GM12875 (cell line): ENCODE measurements at regions not wholly inside any gene's neighbourhood (a gene's known extent, or its start where the extent isn't known, plus 50 kb on each side); places are given as distances from the start of the nearest gene placed in this dataset.

Experiments
- H3K4me3 ChIP-seq: one replicate; pipeline ENCODE4 v1.5.1; 2011; ENCODE audit warnings: low read depth, low read length, control low read depth
- TF ChIP-seq, protein P1 (sequence below): IDR thresholded peaks from 2 replicates; pipeline ENCODE4 v1.5.1; 2011; ENCODE audit warnings: low read depth, mild to moderate bottlenecking, control low read depth, inconsistent platforms, low read length, moderate library complexity, borderline replicate concordance; ENCODE audit not compliant: insufficient read depth

DNA sequence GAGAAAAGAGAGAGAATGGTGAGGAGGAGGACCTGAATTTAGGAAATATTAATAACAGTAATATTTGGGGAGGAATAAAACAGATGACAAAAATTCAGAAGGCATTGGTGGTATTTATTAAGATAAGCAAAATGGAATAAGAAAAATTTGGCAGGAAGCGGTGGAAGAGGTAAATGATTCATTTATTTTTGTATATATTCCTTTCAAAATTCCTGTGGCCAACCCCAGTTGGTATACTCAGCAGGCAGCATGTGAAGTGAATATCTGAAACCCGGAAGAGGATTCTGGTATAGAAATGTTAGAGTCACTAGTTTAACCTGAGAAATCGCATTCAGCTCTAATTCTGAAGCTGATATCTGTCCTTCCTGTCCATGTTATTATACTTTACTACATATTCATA is 792.0 kb downstream of the KCNJ2 start:
- TF ChIP-seq, protein P1, sequence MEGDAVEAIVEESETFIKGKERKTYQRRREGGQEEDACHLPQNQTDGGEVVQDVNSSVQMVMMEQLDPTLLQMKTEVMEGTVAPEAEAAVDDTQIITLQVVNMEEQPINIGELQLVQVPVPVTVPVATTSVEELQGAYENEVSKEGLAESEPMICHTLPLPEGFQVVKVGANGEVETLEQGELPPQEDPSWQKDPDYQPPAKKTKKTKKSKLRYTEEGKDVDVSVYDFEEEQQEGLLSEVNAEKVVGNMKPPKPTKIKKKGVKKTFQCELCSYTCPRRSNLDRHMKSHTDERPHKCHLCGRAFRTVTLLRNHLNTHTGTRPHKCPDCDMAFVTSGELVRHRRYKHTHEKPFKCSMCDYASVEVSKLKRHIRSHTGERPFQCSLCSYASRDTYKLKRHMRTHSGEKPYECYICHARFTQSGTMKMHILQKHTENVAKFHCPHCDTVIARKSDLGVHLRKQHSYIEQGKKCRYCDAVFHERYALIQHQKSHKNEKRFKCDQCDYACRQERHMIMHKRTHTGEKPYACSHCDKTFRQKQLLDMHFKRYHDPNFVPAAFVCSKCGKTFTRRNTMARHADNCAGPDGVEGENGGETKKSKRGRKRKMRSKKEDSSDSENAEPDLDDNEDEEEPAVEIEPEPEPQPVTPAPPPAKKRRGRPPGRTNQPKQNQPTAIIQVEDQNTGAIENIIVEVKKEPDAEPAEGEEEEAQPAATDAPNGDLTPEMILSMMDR = no peak

DNA sequence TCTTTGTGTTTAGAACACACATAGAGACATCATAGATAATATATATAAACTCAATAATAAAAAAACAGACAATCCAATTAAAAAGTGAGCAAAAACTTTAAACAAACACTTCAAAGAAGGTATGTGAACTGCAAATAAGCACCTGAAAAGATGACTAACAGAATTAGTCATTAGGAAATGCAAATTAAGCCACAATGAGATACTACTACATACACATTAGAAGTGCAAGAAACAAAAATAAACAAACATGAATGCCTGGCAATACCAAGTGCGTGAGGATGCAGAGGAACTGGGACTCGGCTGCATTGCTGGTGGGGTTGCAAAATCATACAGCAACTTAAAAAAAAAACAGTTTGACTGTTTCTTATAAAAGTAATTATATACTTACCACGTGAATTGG is 799.0 kb downstream of the KCNJ2 start:
- no peak overlapping the region for H3K4me3 ChIP-seq
- TF ChIP-seq, protein P1 = no peak

More for the DNA sequence above, 792.0 kb downstream of the KCNJ2 start:
- no peak overlapping the region for H3K4me3 ChIP-seq

DNA sequence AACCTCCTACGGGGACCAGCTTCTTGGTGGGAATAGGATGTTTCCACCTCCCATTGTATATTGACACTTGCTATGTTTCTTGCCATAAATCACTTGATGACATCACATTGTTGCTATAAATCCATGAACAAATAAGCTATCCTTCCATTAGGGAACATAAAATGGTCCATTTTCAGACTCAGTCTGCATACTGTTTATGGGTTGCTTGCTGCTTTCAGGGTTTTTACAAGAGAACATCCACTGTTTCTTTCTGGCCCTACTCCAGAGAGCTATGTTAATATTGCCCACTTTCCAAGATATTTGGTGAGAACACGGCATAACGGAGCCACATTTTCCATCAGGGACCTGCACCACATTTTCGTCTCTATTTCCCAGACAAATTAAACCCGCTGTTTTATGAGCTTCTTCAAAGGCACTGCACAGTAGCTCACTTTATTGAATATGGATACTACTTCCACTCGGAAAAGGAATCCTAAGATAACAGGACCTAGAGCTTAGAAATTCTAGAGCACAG is 800.2 kb downstream of the KCNJ2 start:
- H3K4me3 ChIP-seq = no peak overlapping the region
- TF ChIP-seq, protein P1 = no peak

DNA sequence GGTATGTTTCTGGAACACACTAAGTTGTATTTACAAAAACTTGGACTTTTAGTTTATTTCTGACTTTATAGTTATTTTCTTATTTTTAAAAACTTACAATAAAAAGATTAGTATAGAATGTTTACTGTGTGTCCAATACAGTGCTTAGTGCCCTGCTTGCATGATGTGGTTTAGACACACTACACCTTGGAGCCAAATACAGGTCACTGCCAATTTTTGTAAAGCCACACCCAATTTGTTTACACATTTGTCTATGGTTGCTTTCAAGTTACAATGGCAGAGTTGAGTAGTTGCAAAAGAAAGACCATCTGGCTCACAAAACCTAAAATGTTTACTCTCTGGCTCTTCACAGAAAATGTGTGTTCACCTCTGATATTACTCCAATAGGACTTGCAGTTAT is 807.1 kb downstream of the KCNJ2 start:
- H3K4me3 ChIP-seq = no peak overlapping the region
- TF ChIP-seq, protein P1 = no peak

DNA sequence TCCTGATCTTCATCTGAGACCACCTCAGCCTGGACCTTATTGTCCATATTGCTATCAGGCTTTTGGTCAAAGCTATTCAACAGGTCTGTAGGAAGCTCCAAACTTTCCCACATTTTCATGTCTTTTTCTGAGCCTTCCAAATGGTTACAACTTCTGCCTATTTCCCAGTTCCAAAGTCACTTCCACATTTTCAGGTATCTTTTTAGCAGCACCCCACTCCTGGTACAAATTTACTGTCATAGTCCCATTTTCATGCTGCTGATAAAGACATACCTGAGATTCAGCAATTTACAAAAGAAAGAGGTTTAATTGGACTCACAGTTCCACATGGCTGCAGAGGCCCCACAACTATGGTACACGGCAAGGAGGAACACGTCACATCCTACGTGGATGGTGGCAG is 815.5 kb downstream of the KCNJ2 start:
- TF ChIP-seq, protein P1 = no peak
- no peak overlapping the region for H3K4me3 ChIP-seq

DNA sequence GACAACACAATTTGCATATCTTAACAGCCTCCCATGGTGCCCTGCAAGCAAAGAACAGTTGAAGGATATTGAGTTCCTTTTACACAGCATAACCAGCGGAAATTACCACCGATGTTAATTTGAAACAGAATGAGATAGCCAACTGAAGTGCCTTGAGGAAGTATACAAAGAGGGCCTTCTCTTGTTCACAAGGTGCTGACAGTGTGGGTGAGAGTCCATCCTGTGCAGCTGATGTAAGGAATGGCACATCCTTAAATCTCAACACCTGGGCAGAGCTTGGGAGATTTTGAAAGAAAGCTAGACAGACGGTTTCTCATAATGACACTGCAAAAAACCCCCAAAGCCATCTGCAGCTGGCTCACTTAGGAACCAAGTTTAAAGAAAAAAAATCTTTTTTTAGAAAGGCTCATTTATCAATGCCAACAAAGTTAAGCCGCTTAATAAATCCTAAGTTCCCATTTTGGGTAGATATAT is 818.6 kb downstream of the KCNJ2 start:
- TF ChIP-seq, protein P1 = no peak
- H3K4me3 ChIP-seq = no peak overlapping the region

DNA sequence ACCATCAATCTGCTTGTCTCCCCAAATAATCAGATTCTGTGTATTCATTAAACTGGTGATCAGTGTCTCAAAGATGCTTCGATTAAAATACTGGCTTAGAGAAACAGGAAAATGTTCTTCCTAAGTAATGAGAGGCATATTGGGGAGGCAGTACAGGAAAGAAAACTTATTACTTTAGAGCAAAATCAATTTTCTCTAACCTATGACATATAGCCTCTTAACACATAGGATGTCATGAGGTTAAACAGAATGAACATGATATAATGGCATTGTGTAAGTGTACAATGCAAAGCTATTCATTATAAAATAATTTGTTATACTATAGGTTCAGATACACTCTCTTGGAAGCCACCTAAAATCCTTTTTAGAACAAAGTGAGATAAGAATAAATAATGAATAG is 819.3 kb downstream of the KCNJ2 start:
- TF ChIP-seq, protein P1 = no peak
- H3K4me3 ChIP-seq = no peak overlapping the region
